ENCODE measurements at regions not wholly inside any gene's neighbourhood (a gene's known extent, or its start where the extent isn't known, plus 50 kb on each side); places are given as distances from the start of the nearest gene placed in this dataset.

DNA sequence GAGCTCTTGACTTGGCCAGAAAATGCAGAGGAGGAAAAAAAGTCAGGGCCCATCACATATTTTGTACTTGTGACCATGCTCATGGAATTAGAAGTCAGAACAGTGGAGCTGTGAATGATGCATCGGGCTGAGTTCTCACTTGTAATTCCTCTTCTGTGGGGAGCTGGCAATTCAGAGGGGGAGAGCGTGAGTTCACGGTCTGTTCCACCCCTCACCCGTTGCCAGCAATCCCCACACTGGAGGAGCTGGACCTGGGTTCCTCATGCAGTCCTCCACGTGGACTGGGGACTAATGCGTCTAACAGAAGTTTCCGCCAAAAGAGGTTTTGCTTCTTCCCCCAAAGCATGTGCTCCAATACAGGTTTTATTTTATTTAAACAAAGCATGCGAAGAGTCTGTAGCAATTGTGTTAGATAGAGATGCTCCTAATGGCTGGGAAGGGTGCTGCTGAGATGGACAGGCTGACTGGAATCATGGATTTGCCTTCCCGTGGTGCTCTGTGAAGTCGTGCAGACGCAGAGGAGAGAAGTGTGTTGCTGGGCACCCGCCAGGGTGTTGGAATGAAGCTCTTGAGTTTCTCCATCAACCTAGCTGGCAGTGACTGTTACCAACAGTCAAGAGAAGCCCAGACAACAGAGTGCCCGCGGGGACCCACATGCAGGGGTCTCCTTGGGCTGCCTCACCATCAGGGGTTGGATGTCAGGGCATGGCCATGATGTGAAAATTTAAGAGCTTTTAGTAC is 77.4 kb upstream of the PCSK6 start:
- H3K36me3 ChIP-seq = no peaks in the 10 kb centered on the region
- no peaks in the 10 kb centered on the region for H3K27me3 ChIP-seq (replicated peaks; ENCODE audit: insufficient read depth)
- no peak overlapping the region for H3K27ac ChIP-seq
- no peak for TF ChIP-seq POLR2A (IDR thresholded peaks at IDR 0.05)
- TF ChIP-seq CTCF (IDR thresholded peaks at IDR 0.05) = no peak
- TF ChIP-seq POLR2AphosphoS5 (IDR thresholded peaks at IDR 0.05) = no peak
- intact Hi-C loops (cut with DNase I) = no loop called here
- no peak for DNase-seq (ENCODE audit: low spot score)
- 71% methylated on average over 14 of the region's 14 CpGs for WGBS
- no peaks in the 10 kb centered on the region for H3K9me3 ChIP-seq
- H3K4me3 ChIP-seq = no peak overlapping the region
- H3K4me1 ChIP-seq (replicated peaks) = no peaks in the 10 kb centered on the region

DNA sequence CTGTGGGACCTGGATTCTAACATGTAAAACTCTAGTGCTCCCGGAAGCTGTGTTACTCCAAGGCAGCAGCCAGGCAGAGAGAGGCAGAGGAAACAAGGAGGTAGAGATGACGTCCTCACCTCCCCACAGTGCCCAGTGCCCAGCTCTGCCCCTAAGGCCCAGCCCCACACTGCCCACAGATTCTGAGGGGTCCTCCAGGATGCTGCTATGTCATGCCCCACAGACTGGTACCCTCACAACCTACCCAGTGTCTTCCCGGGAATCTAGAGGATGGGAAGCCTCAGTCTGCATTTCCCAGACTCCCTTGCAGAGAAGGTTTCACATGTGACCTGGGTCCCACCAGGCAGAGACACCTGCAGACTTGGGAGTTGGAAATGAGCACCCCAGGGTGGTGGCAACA is 75.9 kb upstream of the PCSK6 start:
- H3K4me3 ChIP-seq = no peak overlapping the region
- no peak for TF ChIP-seq POLR2A (IDR thresholded peaks at IDR 0.05)
- TF ChIP-seq CTCF (IDR thresholded peaks at IDR 0.05) = no peak
- no peak for TF ChIP-seq POLR2AphosphoS5 (IDR thresholded peaks at IDR 0.05)
- no peak overlapping the region for H3K27ac ChIP-seq
- no peaks in the 10 kb centered on the region for H3K36me3 ChIP-seq
- H3K9me3 ChIP-seq = no peaks in the 10 kb centered on the region
- intact Hi-C loops (cut with DNase I) = no loop called here
- H3K27me3 ChIP-seq (replicated peaks; ENCODE audit: insufficient read depth) = no peaks in the 10 kb centered on the region
- DNase-seq (ENCODE audit: low spot score) = no peak
- WGBS = 91% methylated on average over 3 of the region's 3 CpGs
- H3K4me1 ChIP-seq (replicated peaks) = no peaks in the 10 kb centered on the region

GRCh38 chr15:101563176-101563796 is 73.8 kb upstream of the PCSK6 start:
- Histone ChIP-seq H3K27me3 (replicated peaks; ENCODE audit: insufficient read depth) (no peaks in the 10 kb centered on the region), H3K27ac (no peak overlapping the region), H3K9me3 (no peaks in the 10 kb centered on the region), H3K4me3 (no peak overlapping the region), H3K36me3 (no peaks in the 10 kb centered on the region), H3K4me1 (replicated peaks) (no peaks in the 10 kb centered on the region)
- intact Hi-C loops (cut with DNase I) = no loop called here
- no peak for DNase-seq (ENCODE audit: low spot score)
- WGBS = 80% methylated on average over 4 of the region's 4 CpGs
- TF ChIP-seq POLR2AphosphoS5 (IDR thresholded peaks at IDR 0.05) = no peak
- TF ChIP-seq POLR2A (IDR thresholded peaks at IDR 0.05) = no peak
- no peak for TF ChIP-seq CTCF (IDR thresholded peaks at IDR 0.05)

- Histone ChIP-seq H3K4me1 (replicated peaks) (no peaks in the 10 kb centered on the region), H3K4me3 (no peak overlapping the region), H3K36me3 (no peaks in the 10 kb centered on the region), H3K27ac (no peak overlapping the region), H3K27me3 (replicated peaks; ENCODE audit: insufficient read depth) (no peaks in the 10 kb centered on the region), H3K9me3 (no peaks in the 10 kb centered on the region)
- no peak for DNase-seq (ENCODE audit: low spot score)
- intact Hi-C loops (cut with DNase I) = no loop called here
- 91% methylated on average over 22 of the region's 22 CpGs for WGBS
- no peak for TF ChIP-seq POLR2A (IDR thresholded peaks at IDR 0.05)
- TF ChIP-seq CTCF (IDR thresholded peaks at IDR 0.05) = no peak
- no peak for TF ChIP-seq POLR2AphosphoS5 (IDR thresholded peaks at IDR 0.05)
Measured at GRCh38 chr15:101562428-101563059, 73.0 kb upstream of the PCSK6 start.

All from prostate gland (tissue), 2 donors.